Jurkat, Clone E6-1 (cell line): ENCODE measurements at regions not wholly inside any gene's neighbourhood (a gene's known extent, or its start where the extent isn't known, plus 50 kb on each side); places are given as distances from the start of the nearest gene placed in this dataset.
"Not testable (repeated sequence)": the region's sequence is repeated elsewhere in the genome, so short reads cannot be mapped to it uniquely, and the experiment has no call there.

ENCODE experiments used
- DNase-seq: peaks from one replicate; pipeline ENCODE4 v3.0.0-alpha.2; 2011; ENCODE audit warnings: low read depth, low spot score
- H3K4me3 ChIP-seq: 2 replicates; pipeline ENCODE4 v1.5.1; 2011; ENCODE audit warnings: mild to moderate bottlenecking, low read length, control low read depth, moderate library complexity

- not testable (repeated sequence) for H3K4me3 ChIP-seq, DNase-seq
These were observed 51.1 kb downstream of the NBPF8 start for GRCh38 chr1:120465900-120466299.

GRCh38 chr1:120477663-120478062, 62.8 kb downstream of the NBPF8 start:
- H3K4me3 ChIP-seq, DNase-seq: not testable (repeated sequence)

GRCh38 chr1:120478400-120478799, 63.6 kb downstream of the NBPF8 start:
- H3K4me3 ChIP-seq, DNase-seq: not testable (repeated sequence)

GRCh38 chr1:120487542-120487941, 72.7 kb downstream of the NBPF8 start:
- not testable (repeated sequence) for H3K4me3 ChIP-seq, DNase-seq

GRCh38 chr1:120489217-120489616, 74.4 kb downstream of the NBPF8 start:
- not testable (repeated sequence) for H3K4me3 ChIP-seq, DNase-seq

- not testable (repeated sequence) for DNase-seq
These were observed 82.3 kb downstream of the NBPF8 start for GRCh38 chr1:120497145-120497544.

GRCh38 chr1:120503284-120503683, 88.4 kb downstream of the NBPF8 start:
- not testable (repeated sequence) for H3K4me3 ChIP-seq, DNase-seq

More at GRCh38 chr1:120497145-120497544, 82.3 kb downstream of the NBPF8 start:
- not testable (repeated sequence) for H3K4me3 ChIP-seq

GRCh38 chr1:120506352-120506751, 91.5 kb downstream of the NBPF8 start:
- DNase-seq, H3K4me3 ChIP-seq: not testable (repeated sequence)

GRCh38 chr1:120508351-120508750, 93.5 kb downstream of the NBPF8 start:
- H3K4me3 ChIP-seq, DNase-seq: not testable (repeated sequence)

GRCh38 chr1:120509258-120509657, 94.4 kb downstream of the NBPF8 start:
- H3K4me3 ChIP-seq, DNase-seq: not testable (repeated sequence)

GRCh38 chr1:120513099-120513498, 98.3 kb downstream of the NBPF8 start:
- H3K4me3 ChIP-seq, DNase-seq: not testable (repeated sequence)

GRCh38 chr1:120513531-120513930, 98.7 kb downstream of the NBPF8 start:
- not testable (repeated sequence) for DNase-seq, H3K4me3 ChIP-seq

GRCh38 chr1:120519196-120519595, 104.4 kb downstream of the NBPF8 start:
- H3K4me3 ChIP-seq, DNase-seq: not testable (repeated sequence)

GRCh38 chr1:120524416-120524815, 109.6 kb downstream of the NBPF8 start:
- DNase-seq = not testable (repeated sequence)

GRCh38 chr1:120525386-120525785, 110.6 kb downstream of the NBPF8 start:
- not testable (repeated sequence) for DNase-seq, H3K4me3 ChIP-seq

More at GRCh38 chr1:120524416-120524815, 109.6 kb downstream of the NBPF8 start:
- H3K4me3 ChIP-seq = not testable (repeated sequence)

- DNase-seq, H3K4me3 ChIP-seq: not testable (repeated sequence)
These were observed 114.7 kb downstream of the NBPF8 start for GRCh38 chr1:120529475-120530089.

- not testable (repeated sequence) for DNase-seq, H3K4me3 ChIP-seq
These were observed 116.6 kb downstream of the NBPF8 start for GRCh38 chr1:120531455-120531854.

GRCh38 chr1:120534361-120535047, 119.7 kb downstream of the NBPF8 start:
- DNase-seq = peak; percentile 57
- H3K4me3 ChIP-seq = not testable (repeated sequence)

GRCh38 chr1:120535052-120535451, 120.2 kb downstream of the NBPF8 start:
- not testable (repeated sequence) for DNase-seq, H3K4me3 ChIP-seq

GRCh38 chr1:120541394-120541793, 126.6 kb downstream of the NBPF8 start:
- not testable (repeated sequence) for H3K4me3 ChIP-seq, DNase-seq
